ENCODE measurements at regions not wholly inside any gene's neighbourhood (a gene's known extent, or its start where the extent isn't known, plus 50 kb on each side); places are given as distances from the start of the nearest gene placed in this dataset.

GRCh38 chr5:167447466-167448375, 843.7 kb upstream of the WWC1 start:
- no peak for DNase-seq

- no peak for DNase-seq
Observed at GRCh38 chr5:167448376-167448775, 843.1 kb upstream of the WWC1 start.

DNA sequence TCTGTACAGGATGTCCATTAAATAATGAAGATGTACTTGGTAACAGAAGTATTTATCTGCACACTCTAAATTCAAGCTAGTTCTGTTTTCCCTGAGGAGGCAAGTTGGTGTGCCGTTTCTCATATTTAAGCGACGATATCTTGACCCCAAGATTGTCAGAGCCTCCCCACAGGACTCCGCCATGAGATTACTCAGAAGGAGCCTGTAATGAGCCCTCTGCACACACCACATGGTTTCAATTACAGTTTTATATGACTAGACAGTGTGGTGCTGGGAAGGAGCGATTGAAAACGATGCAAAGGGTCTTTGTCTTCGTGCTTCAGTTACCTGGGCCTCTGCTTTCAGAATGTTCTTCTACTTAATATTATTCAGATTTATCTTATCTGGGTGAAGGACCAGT, 840.4 kb upstream of the WWC1 start:
- DNase-seq: no peak

DNA sequence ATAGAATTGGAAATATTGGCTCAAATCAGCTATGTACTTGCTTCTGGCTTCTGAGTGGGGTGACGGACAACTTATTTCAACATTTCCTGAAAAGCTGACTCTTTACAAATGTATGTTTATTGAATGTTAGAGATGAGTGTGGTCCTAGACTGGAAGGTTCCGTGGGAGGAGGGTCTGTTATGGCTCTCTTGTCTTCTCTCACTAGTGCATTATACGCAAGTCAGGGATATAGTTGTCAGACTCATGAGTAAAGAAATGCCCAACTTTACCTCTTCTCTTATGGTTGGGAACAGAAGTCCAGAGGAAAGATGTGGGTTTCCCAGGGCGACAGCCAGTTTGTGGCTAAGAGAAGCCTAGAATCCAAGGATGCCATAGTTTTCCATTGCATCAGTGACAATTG, 839.3 kb upstream of the WWC1 start:
- DNase-seq: no peak

DNA sequence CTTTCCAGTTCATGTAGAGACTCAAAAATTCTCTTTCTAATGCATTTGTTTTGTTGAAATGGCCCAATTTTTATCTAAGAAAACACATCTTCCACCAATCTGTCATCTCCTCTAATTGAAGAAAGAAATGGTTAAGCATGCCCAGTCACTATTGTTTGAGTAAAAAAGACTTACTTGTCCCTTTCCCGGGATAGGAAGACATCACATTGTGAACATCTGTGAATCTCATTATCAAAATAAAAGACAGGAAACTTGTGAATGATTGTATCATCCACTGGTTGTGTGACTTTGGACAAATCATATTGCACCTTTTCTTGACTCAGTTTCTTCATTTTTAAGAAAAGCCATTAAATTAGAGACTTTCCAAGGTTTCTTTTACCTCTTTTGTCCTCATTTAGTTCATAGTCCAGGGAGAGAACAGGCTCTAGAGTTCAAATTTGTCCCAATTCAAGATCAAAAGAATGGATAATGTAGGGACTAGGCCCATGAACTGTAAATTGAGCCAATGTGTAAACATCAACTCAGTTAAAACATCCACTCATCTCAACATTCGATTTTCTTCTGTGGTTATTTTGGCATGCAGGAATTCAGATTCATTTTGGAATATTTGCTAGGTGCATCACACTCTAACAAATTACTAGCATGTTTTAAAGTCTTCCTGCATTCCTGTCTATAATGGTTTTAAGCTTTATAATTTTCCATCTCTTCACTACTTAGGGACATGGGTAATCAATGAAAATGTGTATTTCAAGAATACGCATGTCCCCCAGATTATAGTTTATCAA, 838.0 kb upstream of the WWC1 start:
- no peak for DNase-seq

- no peak for DNase-seq
Observed at GRCh38 chr5:167458412-167458811, 833.0 kb upstream of the WWC1 start.

DNA sequence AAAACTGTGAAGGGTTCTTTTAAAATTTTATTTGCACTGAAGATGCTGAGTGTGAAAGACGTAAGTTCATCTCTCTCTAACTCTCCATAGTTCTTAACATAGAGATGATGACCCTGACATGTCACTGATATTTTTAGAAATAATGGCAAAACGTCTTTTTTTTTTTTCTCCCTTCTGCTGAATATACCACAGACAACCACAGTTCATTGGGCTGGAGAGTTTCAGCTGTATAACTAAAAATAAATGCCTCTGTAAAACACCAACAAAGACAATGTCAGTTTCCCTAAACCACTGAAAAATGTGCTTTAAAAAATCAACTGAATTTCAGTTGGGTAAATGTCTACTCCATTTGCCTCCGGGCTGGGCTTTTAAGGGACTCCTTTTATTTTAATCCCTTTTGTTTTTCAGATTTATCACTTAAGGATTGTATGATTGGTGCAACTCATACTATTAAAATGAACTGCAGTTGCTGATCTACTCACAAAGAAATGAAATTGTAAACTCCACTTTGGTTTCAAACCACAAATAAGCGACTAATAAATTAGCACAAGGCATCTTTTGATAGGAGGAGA, 830.9 kb upstream of the WWC1 start:
- DNase-seq: no peak

- no peak for DNase-seq
Observed at GRCh38 chr5:167463939-167464338, 827.5 kb upstream of the WWC1 start.

- DNase-seq: no peak
Observed at GRCh38 chr5:167466992-167467391, 824.5 kb upstream of the WWC1 start.

GRCh38 chr5:167472566-167473108, 818.8 kb upstream of the WWC1 start:
- no peak for DNase-seq

DNA sequence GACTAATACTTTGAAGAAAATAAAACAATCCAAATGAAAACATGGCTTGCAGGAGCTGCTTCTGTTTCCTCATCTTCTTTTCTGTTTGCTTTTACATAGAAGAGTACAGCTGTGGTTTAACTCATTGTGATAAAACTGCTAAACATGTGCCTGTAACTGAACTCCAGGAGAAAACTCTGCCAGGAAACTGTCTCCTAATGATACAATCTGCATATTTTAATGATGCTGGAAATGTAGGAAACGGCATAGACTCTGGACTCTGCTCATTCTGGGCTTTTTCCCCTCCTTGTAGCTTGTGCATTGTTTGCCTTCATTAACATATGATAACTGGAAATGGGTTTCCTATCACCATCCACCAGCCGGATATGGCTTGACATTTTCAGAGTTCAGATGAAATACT, 813.3 kb upstream of the WWC1 start:
- DNase-seq: no peak

GRCh38 chr5:167479779-167480178, 811.7 kb upstream of the WWC1 start:
- DNase-seq: no peak

- no peak for DNase-seq
Observed at GRCh38 chr5:167481345-167481744, 810.1 kb upstream of the WWC1 start.

- no peak for DNase-seq
Observed at GRCh38 chr5:167482555-167482954, 808.9 kb upstream of the WWC1 start.

DNA sequence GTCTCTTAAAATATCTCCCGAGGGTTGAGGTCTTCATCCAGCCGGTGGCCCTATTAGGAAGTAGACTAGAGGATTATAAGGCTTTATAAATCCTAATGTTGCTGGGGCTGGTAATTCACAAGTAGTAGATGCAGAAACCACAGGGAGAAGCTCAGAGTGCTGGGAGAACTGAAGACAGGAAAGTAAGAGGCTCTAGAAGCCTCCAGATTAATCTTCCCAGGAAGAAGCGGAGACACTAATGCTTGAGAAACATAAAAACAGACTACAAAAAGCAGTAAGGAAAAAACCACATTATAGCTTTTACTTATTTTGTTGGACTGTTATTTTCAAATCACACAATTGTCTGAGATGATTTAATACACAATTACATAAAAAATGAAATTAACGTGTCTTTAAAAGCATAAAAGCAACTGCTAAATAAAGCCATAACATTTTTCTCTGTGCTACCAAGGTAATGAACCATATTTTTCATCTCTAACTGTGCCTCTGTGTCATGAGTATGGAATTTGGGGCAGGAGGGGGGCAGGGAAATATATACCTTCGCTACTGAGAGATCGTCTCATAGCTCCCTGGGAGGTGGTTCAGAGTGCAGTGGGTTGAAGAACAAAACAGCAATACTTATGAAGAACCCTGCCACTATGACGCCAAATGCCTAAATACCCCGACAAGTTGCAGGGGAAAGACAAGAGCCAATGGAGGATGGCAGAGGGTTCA, 806.2 kb upstream of the WWC1 start:
- no peak for DNase-seq

GRCh38 chr5:167488371-167488770, 803.1 kb upstream of the WWC1 start:
- DNase-seq: no peak

DNA sequence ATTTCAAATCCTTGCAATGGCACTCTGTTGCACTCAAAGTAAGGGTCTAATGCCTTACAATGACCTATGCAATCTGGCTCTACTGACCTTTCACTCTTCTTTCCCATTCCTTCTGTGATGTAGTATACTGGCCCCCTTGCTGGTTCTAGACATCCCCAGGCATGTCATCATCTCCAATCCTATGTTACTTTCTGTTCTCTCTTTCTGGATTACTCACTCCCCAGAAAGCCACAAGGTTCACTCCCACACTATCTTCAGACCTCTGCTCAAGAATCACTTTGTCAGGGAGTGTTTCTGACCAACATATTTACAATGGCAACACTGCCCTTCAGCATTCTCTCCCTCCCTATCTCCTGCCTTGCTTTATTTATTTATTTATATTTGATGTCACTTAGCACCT, 802.2 kb upstream of the WWC1 start:
- no peak for DNase-seq

GRCh38 chr5:167503926-167504720, 787.3 kb upstream of the WWC1 start:
- no peak for DNase-seq

GRCh38 chr5:167507463-167508233, 783.8 kb upstream of the WWC1 start:
- DNase-seq: no peak

- DNase-seq: no peak
Observed at GRCh38 chr5:167509076-167509475, 782.4 kb upstream of the WWC1 start.

DNA sequence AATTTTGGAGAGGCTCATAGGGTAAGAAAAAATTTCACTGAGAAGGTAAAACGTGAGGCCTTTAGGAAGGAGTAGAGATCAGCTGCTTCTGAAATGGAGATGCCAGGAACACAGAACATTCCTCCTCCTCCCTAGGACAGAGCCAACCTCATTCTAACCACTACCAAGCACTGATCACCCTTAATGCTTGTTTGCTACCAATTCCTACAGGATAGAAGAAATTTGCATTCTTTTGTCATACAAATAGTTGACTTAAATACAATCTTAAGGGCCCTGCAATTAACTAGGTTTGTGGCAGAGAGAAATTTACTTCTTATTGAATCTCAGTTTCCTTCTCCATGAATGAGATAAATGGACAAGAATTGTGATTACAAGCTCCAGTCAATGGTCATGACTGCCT, 780.2 kb upstream of the WWC1 start:
- DNase-seq: no peak

Data from activated CD4-positive, alpha-beta T cell treated with anti-CD3 and anti-CD28 coated beads for 1 hour (primary cell).